Psoas muscle (tissue), 7 donors: ENCODE measurements at regions not wholly inside any gene's neighbourhood (a gene's known extent, or its start where the extent isn't known, plus 50 kb on each side); places are given as distances from the start of the nearest gene placed in this dataset.
"Not testable (repeated sequence)": the region's sequence is repeated elsewhere in the genome, so short reads cannot be mapped to it uniquely, and the experiment has no call there.

ENCODE experiments used
- ATAC-seq, 4 donors: fragments of 200-7000 bp; cut with Tn5 transposase; one replicate each; pipeline ENCODE4 v1.9.1; 2020; ENCODE audit warnings: moderate library complexity in 3 of 4, mild to moderate bottlenecking in 2 of 4
- DNase-seq, 2 donors: peaks; one replicate each; pipeline ENCODE4 v3.0.0-alpha.2; 2020
- H3K27ac ChIP-seq: fragments of 200-600 bp; one replicate; pipeline ENCODE4 v1.8.0; 2022
- H3K27me3 ChIP-seq, 3 donors: fragments of 200-600 bp in 1 of 3; one replicate each; pipeline versions ENCODE4 v1.6.1 to v1.8.0; 2013 to 2022; ENCODE audit warnings: low read length in 2 of 3, mild to moderate bottlenecking in 2 of 3, moderate library complexity in 1 of 3; ENCODE audit not compliant: insufficient read depth in 3 of 3
- H3K36me3 ChIP-seq, 2 donors: fragments of 200-600 bp in 1 of 2; one replicate each; pipeline versions ENCODE4 v1.6.1 to v1.8.0; 2013 to 2022; ENCODE audit warnings: low read depth in 1 of 2, mild to moderate bottlenecking in 1 of 2, moderate library complexity in 1 of 2; ENCODE audit not compliant: insufficient read depth in 1 of 2
- H3K4me1 ChIP-seq: fragments of 200-600 bp; one replicate; pipeline ENCODE4 v1.8.0; 2022
- H3K4me3 ChIP-seq: fragments of 200-600 bp; one replicate; pipeline ENCODE4 v1.8.0; 2022; ENCODE audit warnings: mild to moderate bottlenecking
- H3K9me3 ChIP-seq: fragments of 200-600 bp; one replicate; pipeline ENCODE4 v1.8.0; 2022
- CTCF ChIP-seq: fragments of 200-600 bp; IDR thresholded peaks from one replicate; pipeline ENCODE4 v1.8.0; 2022; ENCODE audit warnings: antibody characterized with exemption
- WGBS, 3 donors: extraction: QIAGEN DNeasy Blood & Tissue Kit; methylation state at CpG; one replicate each; pipeline versions ENCODE4 v1.1.6 to v1.1.7; 2013; 5-methylcytosine and 5-hydroxymethylcytosine counted together
- intact Hi-C, 2 donors: fragments of 100-400 bp; cut with DNase I; formaldehyde crosslinking; loops; one replicate each; pipeline versions ENCODE4 v1.11.0 to v1.14.2; 2022
- donor health status: healthy with polysubstance abuse.
- donor health status: DM: no; HTN: no; CAD: no; lungs with moderate emphysema.
- donor health status: Bipolar disorder and iron deficiency.
- donor health status: healthy.
- donor health status: DM: yes; HTN: yes; CAD: no.
- donor health status: DM: no; HTN: no; CAD: no.
- donor health status: DM: yes; HTN: yes; CAD: no.

- no peak for TF ChIP-seq CTCF
Observed at GRCh38 chrX:3178329-3178728, 137.1 kb downstream of the ARSF start.

GRCh38 chrX:3177851-3178250, 136.6 kb downstream of the ARSF start:
- H3K27ac ChIP-seq = no peak overlapping the region
- no peak overlapping the region for H3K4me3 ChIP-seq
- TF ChIP-seq CTCF = no peak
- DNase-seq = no peak
- no peaks in the 10 kb centered on the region for H3K27me3 ChIP-seq
- intact Hi-C loops = no loop called here
- WGBS, 3 donors = 92 to 99% (median 93%) methylated on average over 4 of the region's 4 CpGs
- no peak for ATAC-seq
- H3K4me1 ChIP-seq = no peaks in the 10 kb centered on the region
- H3K36me3 ChIP-seq = no peaks in the 10 kb centered on the region
- no peaks in the 10 kb centered on the region for H3K9me3 ChIP-seq

More at GRCh38 chrX:3178329-3178728, 137.1 kb downstream of the ARSF start:
- WGBS, 3 donors = 94 to 99% (median 96%) methylated on average over 2 of the region's 2 CpGs
- no peaks in the 10 kb centered on the region for H3K27me3 ChIP-seq
- no peak overlapping the region for H3K27ac ChIP-seq
- H3K9me3 ChIP-seq = no peaks in the 10 kb centered on the region
- intact Hi-C loops = no loop called here
- H3K4me3 ChIP-seq = no peak overlapping the region
- ATAC-seq (no peak), DNase-seq (no peak)
- no peaks in the 10 kb centered on the region for H3K36me3 ChIP-seq
- H3K4me1 ChIP-seq = no peaks in the 10 kb centered on the region

GRCh38 chrX:3176439-3176820, 135.2 kb downstream of the ARSF start:
- Histone ChIP-seq H3K4me1 (no peaks in the 10 kb centered on the region), H3K4me3 (no peak overlapping the region), H3K36me3 (no peaks in the 10 kb centered on the region), H3K27ac (no peak overlapping the region), H3K27me3 (no peaks in the 10 kb centered on the region), H3K9me3 (no peaks in the 10 kb centered on the region)
- no peak for TF ChIP-seq CTCF
- WGBS, 3 donors = 17 to 34% (median 19%) methylated on average over 5 of the region's 5 CpGs
- no peak for ATAC-seq
- intact Hi-C loops = no loop called here
- no peak for DNase-seq

GRCh38 chrX:3175659-3176438, 134.6 kb downstream of the ARSF start:
- ATAC-seq = no peak
- DNase-seq = no peak
- Histone ChIP-seq H3K4me3 (no peak overlapping the region), H3K36me3 (no peaks in the 10 kb centered on the region), H3K9me3 (no peaks in the 10 kb centered on the region), H3K27me3 (no peaks in the 10 kb centered on the region), H3K4me1 (no peaks in the 10 kb centered on the region), H3K27ac (no peak overlapping the region)
- intact Hi-C loops = no loop called here
- WGBS, 3 donors = 28 to 43% (median 42%) methylated on average over 7 of the region's 7 CpGs
- TF ChIP-seq CTCF = no peak

GRCh38 chrX:3172156-3172555, 130.9 kb downstream of the ARSF start:
- H3K27me3 ChIP-seq, H3K27ac ChIP-seq, ATAC-seq, intact Hi-C loops, H3K36me3 ChIP-seq, H3K4me3 ChIP-seq, H3K4me1 ChIP-seq, H3K9me3 ChIP-seq, DNase-seq: not testable (repeated sequence)
- WGBS, 3 donors = 76 to 84% (median 81%) methylated on average over 3 of the region's 3 CpGs
